ENCODE measurements at regions not wholly inside any gene's neighbourhood (a gene's known extent, or its start where the extent isn't known, plus 50 kb on each side); places are given as distances from the start of the nearest gene placed in this dataset.
A peak's percentile ranks its signal among the peaks of the same experiment; 100 is the strongest.
"Not testable (repeated sequence)": the region's sequence is repeated elsewhere in the genome, so short reads cannot be mapped to it uniquely, and the experiment has no call there.

GRCh38 chrX:89539150-89539549 is 382.6 kb upstream of the TGIF2LX start:
- H3K27ac Mint-ChIP-seq: peak overlapping the region in 1 of 3 experiments; percentile 39; a peak in 1 of 7 replicates
- not testable (repeated sequence) for H3T11ph ChIP-seq (ENCODE audit: low read length); H4K8ac ChIP-seq (replicated peaks; ENCODE audit: insufficient read length, low read depth, low read length); H3K9me3 ChIP-seq (ENCODE audit: control insufficient read depth, low read depth, low read length); H3K4ac ChIP-seq (ENCODE audit: low read depth, low read length); H2AK5ac ChIP-seq (ENCODE audit: insufficient read length, low read length); H2BK15ac ChIP-seq (ENCODE audit: low read depth, low read length); H2AFZ ChIP-seq (ENCODE audit: low read length); H3K27me3 Mint-ChIP-seq (ENCODE audit: low read depth); H3K4me3 Mint-ChIP-seq; H3K23ac ChIP-seq (ENCODE audit: insufficient read length, low read depth, low read length); H3K27ac ChIP-seq (ENCODE audit: insufficient read length, low read depth, low read length); H3K4me2 ChIP-seq (ENCODE audit: insufficient read depth, insufficient read length, low read length); H4K5ac ChIP-seq (ENCODE audit: insufficient read length, low read depth, low read length); H3K4me1 Mint-ChIP-seq; H4K20me1 ChIP-seq (ENCODE audit: control insufficient read depth, insufficient read depth, insufficient read length); H2BK20ac ChIP-seq (ENCODE audit: low read depth, low read length, poor library complexity, severe bottlenecking); H3K79me1 ChIP-seq (ENCODE audit: insufficient read depth, low read depth, low read length, poor library complexity, severe bottlenecking); H3K18ac ChIP-seq (ENCODE audit: insufficient read length, low read depth, low read length); H2BK12ac ChIP-seq (ENCODE audit: insufficient read length, low read depth, low read length); H3K14ac ChIP-seq (ENCODE audit: insufficient read depth, low read length); H4K91ac ChIP-seq (ENCODE audit: insufficient read length, low read depth, low read length); H2BK5ac ChIP-seq (ENCODE audit: insufficient read length, low read length); H3K9ac ChIP-seq (ENCODE audit: extremely low read depth, insufficient read length, low read length); H2BK120ac ChIP-seq (ENCODE audit: low read depth, low read length, poor library complexity, severe bottlenecking); H3K27me3 ChIP-seq (ENCODE audit: insufficient read depth, low read length); H3K9me3 Mint-ChIP-seq; H3K36me3 Mint-ChIP-seq (ENCODE audit: insufficient read depth in 1 of 3, low read depth in 3 of 3); H3K23me2 ChIP-seq (ENCODE audit: insufficient read length, low read depth, low read length, poor library complexity, severe bottlenecking); H3K56ac ChIP-seq (ENCODE audit: insufficient read length, low read depth, low read length); H3K79me2 ChIP-seq (ENCODE audit: insufficient read depth, low read length); H3K4me1 ChIP-seq (ENCODE audit: insufficient read depth, low read length)
- DNase-seq: peak; percentile 27
- no CpG with 5 or more reads among the region's 5 CpGs for WGBS (ENCODE audit: extremely low coverage, insufficient read length, low lambda C conversion rate)

DNA sequence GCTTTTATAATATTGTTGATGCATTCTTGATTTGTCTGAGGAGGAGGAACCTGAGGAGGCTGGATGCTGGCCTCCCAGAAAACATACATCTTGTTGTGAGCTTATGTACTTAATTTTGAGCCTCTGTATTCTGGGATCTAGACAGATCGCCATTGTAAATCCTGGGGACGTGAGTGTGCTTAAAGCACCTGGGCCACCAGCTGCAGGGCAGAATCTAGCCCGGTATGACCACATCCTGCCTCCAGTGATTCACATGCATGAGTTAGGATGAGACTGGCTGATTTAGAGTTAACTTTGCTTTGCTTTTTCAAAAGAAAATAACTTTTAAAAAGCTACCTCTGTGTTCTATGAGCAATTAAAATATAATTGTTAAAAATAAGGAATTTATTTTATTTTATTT is 364.6 kb upstream of the TGIF2LX start:
- H3K36me3 Mint-ChIP-seq (ENCODE audit: insufficient read depth in 1 of 3, low read depth in 3 of 3): not testable (repeated sequence)
- no CpG with 5 or more reads among the region's 3 CpGs for WGBS (ENCODE audit: extremely low coverage, insufficient read length, low lambda C conversion rate)

More for the DNA sequence above, 364.6 kb upstream of the TGIF2LX start:
- not testable (repeated sequence) for DNase-seq; H3K9me3 Mint-ChIP-seq; H3K27me3 Mint-ChIP-seq (ENCODE audit: low read depth); H3K18ac ChIP-seq (ENCODE audit: insufficient read length, low read depth, low read length); H2BK20ac ChIP-seq (ENCODE audit: low read depth, low read length, poor library complexity, severe bottlenecking); H3K4me2 ChIP-seq (ENCODE audit: insufficient read depth, insufficient read length, low read length); H3K27ac ChIP-seq (ENCODE audit: insufficient read length, low read depth, low read length); H3K4me3 Mint-ChIP-seq; H2BK5ac ChIP-seq (ENCODE audit: insufficient read length, low read length); H3K4me1 Mint-ChIP-seq; H3K14ac ChIP-seq (ENCODE audit: insufficient read depth, low read length); H3K27me3 ChIP-seq (ENCODE audit: insufficient read depth, low read length); H4K8ac ChIP-seq (replicated peaks; ENCODE audit: insufficient read length, low read depth, low read length); H3K4me1 ChIP-seq (ENCODE audit: insufficient read depth, low read length); H2BK15ac ChIP-seq (ENCODE audit: low read depth, low read length); H2BK120ac ChIP-seq (ENCODE audit: low read depth, low read length, poor library complexity, severe bottlenecking); H3K79me1 ChIP-seq (ENCODE audit: insufficient read depth, low read depth, low read length, poor library complexity, severe bottlenecking); H3K23me2 ChIP-seq (ENCODE audit: insufficient read length, low read depth, low read length, poor library complexity, severe bottlenecking); H3T11ph ChIP-seq (ENCODE audit: low read length); H3K27ac Mint-ChIP-seq; H2AFZ ChIP-seq (ENCODE audit: low read length); H3K56ac ChIP-seq (ENCODE audit: insufficient read length, low read depth, low read length); H3K9me3 ChIP-seq (ENCODE audit: control insufficient read depth, low read depth, low read length); H3K9ac ChIP-seq (ENCODE audit: extremely low read depth, insufficient read length, low read length); H4K5ac ChIP-seq (ENCODE audit: insufficient read length, low read depth, low read length); H4K20me1 ChIP-seq (ENCODE audit: control insufficient read depth, insufficient read depth, insufficient read length); H2AK5ac ChIP-seq (ENCODE audit: insufficient read length, low read length); H4K91ac ChIP-seq (ENCODE audit: insufficient read length, low read depth, low read length); H3K23ac ChIP-seq (ENCODE audit: insufficient read length, low read depth, low read length); H3K4ac ChIP-seq (ENCODE audit: low read depth, low read length); H2BK12ac ChIP-seq (ENCODE audit: insufficient read length, low read depth, low read length); H3K79me2 ChIP-seq (ENCODE audit: insufficient read depth, low read length)

All from H9 (cell line).